ENCODE measurements at regions not wholly inside any gene's neighbourhood (a gene's known extent, or its start where the extent isn't known, plus 50 kb on each side); places are given as distances from the start of the nearest gene placed in this dataset.
A peak's percentile ranks its signal among the peaks of the same experiment; 100 is the strongest.
"Not testable (repeated sequence)": the region's sequence is repeated elsewhere in the genome, so short reads cannot be mapped to it uniquely, and the experiment has no call there.

- no peak for DNase-seq (ENCODE audit: low spot score)
Measured at GRCh38 chr1:88298506-88298905, 385.6 kb upstream of the PKN2 start.

- DNase-seq (ENCODE audit: low spot score) = no peak
Measured at GRCh38 chr1:88300752-88301263, 383.3 kb upstream of the PKN2 start.

GRCh38 chr1:88302843-88303486 is 381.1 kb upstream of the PKN2 start:
- DNase-seq (ENCODE audit: low spot score) = peak; percentile 3

- DNase-seq (ENCODE audit: low spot score) = no peak
Measured at GRCh38 chr1:88311265-88311664, 372.8 kb upstream of the PKN2 start.

GRCh38 chr1:88311907-88312306 is 372.2 kb upstream of the PKN2 start:
- peak; percentile 12 for DNase-seq (ENCODE audit: low spot score)

- DNase-seq (ENCODE audit: low spot score) = no peak
Measured at GRCh38 chr1:88317396-88317795, 366.7 kb upstream of the PKN2 start.

GRCh38 chr1:88318740-88319139 is 365.3 kb upstream of the PKN2 start:
- no peak for DNase-seq (ENCODE audit: low spot score)

- no peak for DNase-seq (ENCODE audit: low spot score)
Measured at GRCh38 chr1:88320291-88320690, 363.8 kb upstream of the PKN2 start.

- DNase-seq (ENCODE audit: low spot score) = no peak
Measured at GRCh38 chr1:88321706-88322105, 362.4 kb upstream of the PKN2 start.

GRCh38 chr1:88324899-88325298 is 359.2 kb upstream of the PKN2 start:
- DNase-seq (ENCODE audit: low spot score) = no peak

- no peak for DNase-seq (ENCODE audit: low spot score)
Measured at GRCh38 chr1:88327391-88328267, 356.4 kb upstream of the PKN2 start.

- DNase-seq (ENCODE audit: low spot score) = no peak
Measured at GRCh38 chr1:88330201-88330600, 353.9 kb upstream of the PKN2 start.

- no peak for DNase-seq (ENCODE audit: low spot score)
Measured at GRCh38 chr1:88333086-88333695, 350.9 kb upstream of the PKN2 start.

GRCh38 chr1:88341447-88341846 is 342.6 kb upstream of the PKN2 start:
- peak; percentile 6 for DNase-seq (ENCODE audit: low spot score)

GRCh38 chr1:88342081-88342480 is 342.0 kb upstream of the PKN2 start:
- DNase-seq (ENCODE audit: low spot score) = not testable (repeated sequence)

GRCh38 chr1:88350648-88351047 is 333.4 kb upstream of the PKN2 start:
- no peak for DNase-seq (ENCODE audit: low spot score)

GRCh38 chr1:88351960-88352359 is 332.1 kb upstream of the PKN2 start:
- DNase-seq (ENCODE audit: low spot score) = no peak

GRCh38 chr1:88354256-88354655 is 329.8 kb upstream of the PKN2 start:
- DNase-seq (ENCODE audit: low spot score) = no peak

GRCh38 chr1:88357729-88358128 is 326.3 kb upstream of the PKN2 start:
- no peak for DNase-seq (ENCODE audit: low spot score)

GRCh38 chr1:88371436-88372023 is 312.5 kb upstream of the PKN2 start:
- no peak for DNase-seq (ENCODE audit: low spot score)

- DNase-seq (ENCODE audit: low spot score) = no peak
Measured at GRCh38 chr1:88375977-88376376, 308.1 kb upstream of the PKN2 start.

GRCh38 chr1:88376421-88376820 is 307.7 kb upstream of the PKN2 start:
- no peak for DNase-seq (ENCODE audit: low spot score)

- DNase-seq (ENCODE audit: low spot score) = no peak
Measured at GRCh38 chr1:88378560-88378959, 305.5 kb upstream of the PKN2 start.
